Transverse colon (tissue), 4 donors: ENCODE measurements at regions not wholly inside any gene's neighbourhood (a gene's known extent, or its start where the extent isn't known, plus 50 kb on each side); places are given as distances from the start of the nearest gene placed in this dataset.

Experiments
- DNase-seq: peaks from one replicate; pipeline ENCODE4 v3.0.0-alpha.2; 2019
- H3K27ac ChIP-seq, 4 donors: fragments of 200-600 bp; sonication (generic); 2 replicates each; pipeline ENCODE4 v1.5.1; 2016 to 2018; ENCODE audit warnings: inconsistent platforms in 4 of 4
- H3K27me3 ChIP-seq: fragments of 200-600 bp; sonication (generic); 2 replicates; pipeline ENCODE4 v1.5.1; 2017; ENCODE audit warnings: inconsistent platforms
- H3K36me3 ChIP-seq, 4 donors: fragments of 200-600 bp; sonication (generic); 2 replicates each; pipeline ENCODE4 v1.5.1; 2017 to 2019; ENCODE audit warnings: inconsistent platforms in 4 of 4
- H3K4me1 ChIP-seq, 4 donors: fragments of 200-600 bp; sonication (generic); 2 replicates each; pipeline ENCODE4 v1.5.1; 2017 to 2020; ENCODE audit warnings: inconsistent platforms in 4 of 4
- H3K4me3 ChIP-seq, 4 donors: fragments of 200-600 bp; sonication (generic); 1 replicate in 1 of 4; 2 replicates in 3 of 4; pipeline versions ENCODE4 v1.5.1 to v1.6.1; 2017 to 2019; ENCODE audit warnings: inconsistent platforms in 4 of 4
- H3K9me3 ChIP-seq, 2 donors: fragments of 200-600 bp; sonication (generic); 2 replicates each; pipeline ENCODE4 v1.5.1; 2017 to 2019; ENCODE audit warnings: inconsistent platforms in 2 of 2
- CTCF ChIP-seq, 5 experiments: fragments of 200-600 bp in 3 of 5; fragments of 450-650 bp in 2 of 5; sonication (generic) in 3 of 5; IDR thresholded peaks; 1 replicate in 2 of 5; 2 replicates in 3 of 5; pipeline ENCODE4 v1.5.1; 2016 to 2017; ENCODE audit warnings: antibody characterized with exemption in 5 of 5, inconsistent platforms in 3 of 5, mild to moderate bottlenecking in 2 of 5, moderate library complexity in 1 of 5
- EP300 ChIP-seq: sonication (generic); formaldehyde crosslinking; IDR thresholded peaks from one replicate; pipeline ENCODE4 v1.6.1; 2017; ENCODE audit warnings: antibody characterized with exemption, low read depth
- POLR2A ChIP-seq: fragments of 450-650 bp; IDR thresholded peaks from one replicate; pipeline ENCODE4 v1.6.1; 2016; ENCODE audit warnings: antibody characterized with exemption, mild to moderate bottlenecking, moderate library complexity
- POLR2AphosphoS5 ChIP-seq, 3 donors: sonication (generic); formaldehyde crosslinking; IDR thresholded peaks; one replicate each; pipeline ENCODE4 v1.6.1; 2016; ENCODE audit warnings: antibody characterized with exemption in 3 of 3
- WGBS, 2 donors: methylation state at CpG; one replicate each; pipeline ENCODE4 v1.1.5; 2018; ENCODE audit warnings: low coverage in 1 of 2; 5-methylcytosine and 5-hydroxymethylcytosine counted together
- in situ Hi-C, 4 donors: fragments of 200-750 bp; cut with MboI; loops; one replicate each; pipeline versions ENCODE4 v1.15.0 to v1.15.1; 2017; ENCODE audit warnings: low sequenced_read_pairs in 3 of 4, low pct_ligation_motif_present in 1 of 4, low pct_unique_long_range_greater_than_20kb in 1 of 4
- intact Hi-C: fragments of 100-400 bp; cut with DNase I; formaldehyde crosslinking; loops from one replicate; pipeline ENCODE4 v1.15.1; 2023; ENCODE audit warnings: low total_unique reads

GRCh38 chr18:22514655-22515054 lies 96.9 kb upstream of the CTAGE1 start:
- in situ Hi-C loops: no loop called here
- 81% methylated on average over 4 of the region's 4 CpGs; no CpG with 5 or more reads in 1 of the 2 donors for WGBS, 2 donors
- no peak for TF ChIP-seq EP300
- TF ChIP-seq CTCF (IDR thresholded peaks at IDR 0.05): no peak
- Histone ChIP-seq H3K9me3 (no peaks in the 10 kb centered on the region), H3K4me1 (no peaks in the 10 kb centered on the region), H3K27ac (no peak overlapping the region), H3K4me3 (no peak overlapping the region), H3K36me3 (no peaks in the 10 kb centered on the region), H3K27me3 (no peaks in the 10 kb centered on the region)
- intact Hi-C loops: no loop called here
- no peak for DNase-seq

- Histone ChIP-seq H3K9me3 (no peaks in the 10 kb centered on the region), H3K4me3 (no peak overlapping the region), H3K4me1 (no peaks in the 10 kb centered on the region), H3K36me3 (no peaks in the 10 kb centered on the region), H3K27ac (no peak overlapping the region), H3K27me3 (no peaks in the 10 kb centered on the region)
- TF ChIP-seq CTCF (IDR thresholded peaks at IDR 0.05) (no peak), POLR2AphosphoS5 (IDR thresholded peaks at IDR 0.05) (no peak), EP300 (no peak), POLR2A (no peak)
- WGBS, 2 donors: 93% methylated on average over 9 of the region's 9 CpGs; no CpG with 5 or more reads in 1 of the 2 donors
- intact Hi-C loops (no loop called here), in situ Hi-C loops (no loop called here)
- DNase-seq: no peak
Observed at GRCh38 chr18:22515250-22515649, 97.5 kb upstream of the CTAGE1 start.

GRCh38 chr18:22517356-22517755 lies 99.6 kb upstream of the CTAGE1 start:
- Histone ChIP-seq H3K36me3 (no peaks in the 10 kb centered on the region), H3K9me3 (no peaks in the 10 kb centered on the region), H3K27ac (no peak overlapping the region), H3K27me3 (no peaks in the 10 kb centered on the region), H3K4me1 (no peaks in the 10 kb centered on the region), H3K4me3 (no peak overlapping the region)
- intact Hi-C loops (no loop called here), in situ Hi-C loops (no loop called here)
- DNase-seq: no peak
- TF ChIP-seq EP300 (no peak), POLR2AphosphoS5 (IDR thresholded peaks at IDR 0.05) (no peak), POLR2A (no peak), CTCF (IDR thresholded peaks at IDR 0.05) (no peak)
- WGBS, 2 donors: 50 to 70% methylated on average over 2 of the region's 2 CpGs

GRCh38 chr18:22521026-22521707 lies 103.5 kb upstream of the CTAGE1 start:
- no peaks in the 10 kb centered on the region for H3K9me3 ChIP-seq
- no peak for DNase-seq
- H3K36me3 ChIP-seq: no peaks in the 10 kb centered on the region
- no peaks in the 10 kb centered on the region for H3K4me1 ChIP-seq
- in situ Hi-C loops (no loop called here), intact Hi-C loops (no loop called here)
- no peaks in the 10 kb centered on the region for H3K27me3 ChIP-seq
- H3K4me3 ChIP-seq: no peak overlapping the region
- WGBS, 2 donors: 67 to 70% methylated on average over 5 to 6 of the region's 6 CpGs
- H3K27ac ChIP-seq: no peak overlapping the region
- TF ChIP-seq EP300: no peak
- TF ChIP-seq POLR2A: no peak

- Histone ChIP-seq H3K9me3 (no peaks in the 10 kb centered on the region), H3K4me1 (no peaks in the 10 kb centered on the region), H3K4me3 (no peak overlapping the region), H3K36me3 (no peaks in the 10 kb centered on the region), H3K27me3 (no peaks in the 10 kb centered on the region), H3K27ac (no peak overlapping the region)
- intact Hi-C loops: no loop called here
- WGBS, 2 donors: 48 to 71% methylated on average over 2 of the region's 2 CpGs
- in situ Hi-C loops: no loop called here
- DNase-seq: no peak
- TF ChIP-seq CTCF (IDR thresholded peaks at IDR 0.05) (no peak), POLR2AphosphoS5 (IDR thresholded peaks at IDR 0.05) (no peak), POLR2A (no peak), EP300 (no peak)
Observed at GRCh38 chr18:22523481-22523880, 105.8 kb upstream of the CTAGE1 start.
